K562 (cell line): ENCODE measurements at regions not wholly inside any gene's neighbourhood (a gene's known extent, or its start where the extent isn't known, plus 50 kb on each side); places are given as distances from the start of the nearest gene placed in this dataset.
A peak's percentile ranks its signal among the peaks of the same experiment; 100 is the strongest.

Source experiments
- ATAC-seq: fragments of 200-7000 bp; cut with Tn5 transposase; 3 replicates; pipeline ENCODE4 v1.9.1; 2020; ENCODE audit warnings: moderate library complexity
- BruUV-seq: library from RNA; stranded (reverse); fragments of 400-500 nt; replicated peaks from 2 replicates; lab custom pipeline; 2021; lab: Mats Ljungman, UMichigan
- CTCF ChIA-PET: fragments of 300-600 bp; formaldehyde crosslinking; extraction: SDS; loops from one replicate; lab custom pipeline; 2021; ENCODE audit warnings: low intra/inter-chr PET ratio; lab: Yijun Ruan, JAX
- POLR2A ChIA-PET: fragments of 300-600, 350-650 bp; sonication (Branson Sonifier 250); formaldehyde crosslinking; extraction: SDS; loops from one replicate; lab custom pipeline; 2021; ENCODE audit warnings: antibody characterized with exemption, inconsistent platforms; lab: Yijun Ruan, JAX
- DNase-seq, 4 experiments: peaks; one replicate each; pipeline versions ENCODE4 v3.0.0 to v3.0.0-alpha.2; 2011 to 2018; ENCODE audit warnings: low spot score in 3 of 4, mixed read lengths in 3 of 4; ENCODE audit errors: extremely low read depth in 1 of 4
- FAIRE-seq: peaks from 2 replicates; lab custom pipeline; 2011; peaks lifted over from hg19 to GRCh38; lab: Jason Lieb, UNC
- H2AFZ ChIP-seq: 2 replicates; pipeline ENCODE4 v1.6.0; 2011; ENCODE audit warnings: low read depth, low read length, control low read depth, inconsistent platforms
- H3K27ac ChIP-seq: fragments of 200-600 bp; 3 replicates; pipeline ENCODE4 v1.8.0; 2011; ENCODE audit warnings: low read depth, mild to moderate bottlenecking, control low read depth, inconsistent platforms, low read length, moderate library complexity, mixed read lengths; ENCODE audit errors: extremely low read depth
- H3K27me3 ChIP-seq, 2 experiments: fragments of 300-600 bp in 1 of 2; 2 replicates in 1 of 2; 3 replicates in 1 of 2; pipeline versions ENCODE4 v1.6.0 to v1.8.0; 2011; ENCODE audit warnings: inconsistent platforms in 2 of 2, low read length in 2 of 2, mild to moderate bottlenecking in 1 of 2, mixed read lengths in 1 of 2, moderate library complexity in 1 of 2; ENCODE audit not compliant: control insufficient read depth in 2 of 2, insufficient read depth in 2 of 2
- H3K36me3 ChIP-seq: fragments of 300-600 bp; 3 replicates; pipeline ENCODE4 v1.8.0; 2011; ENCODE audit warnings: mild to moderate bottlenecking, low read length, inconsistent platforms; ENCODE audit not compliant: control insufficient read depth, insufficient read depth
- H3K4me1 ChIP-seq, 2 experiments: fragments of 200-600 bp in 1 of 2; replicated peaks in 1 of 2; 2 replicates in 1 of 2; 3 replicates in 1 of 2; pipeline versions ENCODE4 v1.5.1 to v1.8.0; 2011; ENCODE audit warnings: inconsistent platforms in 2 of 2, low read length in 2 of 2, mild to moderate bottlenecking in 1 of 2, mixed read lengths in 1 of 2, moderate library complexity in 1 of 2; ENCODE audit not compliant: control insufficient read depth in 2 of 2, insufficient read depth in 2 of 2
- H3K4me2 ChIP-seq: 2 replicates; pipeline ENCODE4 v1.6.1; 2011; ENCODE audit warnings: low read length, control low read depth, inconsistent platforms, mixed read lengths; ENCODE audit not compliant: insufficient read depth
- H3K4me3 ChIP-seq: fragments of 200-600 bp; sonication (generic), shearing (Covaris generic); 2 replicates; pipeline ENCODE4 v1.5.1; 2016; ENCODE audit warnings: control low read depth, inconsistent platforms
- H3K79me2 ChIP-seq: fragments of 200-600 bp; 3 replicates; pipeline ENCODE4 v1.8.0; 2011; ENCODE audit warnings: low read length, inconsistent platforms; ENCODE audit not compliant: control insufficient read depth, insufficient read depth
- H3K9ac ChIP-seq, 2 experiments: 2 replicates each; pipeline versions ENCODE4 v1.6.0 to v1.6.1; 2011; ENCODE audit warnings: low read depth in 2 of 2, low read length in 2 of 2, control low read depth in 1 of 2, inconsistent platforms in 1 of 2, mild to moderate bottlenecking in 1 of 2, mixed read lengths in 1 of 2; ENCODE audit not compliant: insufficient read depth in 1 of 2
- H3K9me1 ChIP-seq: one replicate; pipeline ENCODE4 v1.6.0; 2011; ENCODE audit warnings: inconsistent platforms, mild to moderate bottlenecking, low read length, moderate library complexity; ENCODE audit not compliant: control insufficient read depth, insufficient read depth
- H3K9me3 ChIP-seq: replicated peaks from 2 replicates; pipeline ENCODE4 v1.5.1; 2011; ENCODE audit warnings: low read depth, low read length, inconsistent platforms; ENCODE audit not compliant: control insufficient read depth, insufficient read depth
- H4K20me1 ChIP-seq: replicated peaks from 2 replicates; pipeline ENCODE4 v1.6.1; 2011; ENCODE audit warnings: low read length, inconsistent platforms, mixed read lengths; ENCODE audit not compliant: control insufficient read depth, insufficient read depth
- BMI1 ChIP-seq: fragments of 150-350 bp; IDR thresholded peaks from 2 replicates; pipeline ENCODE4 v1.6.1; 2014; ENCODE audit warnings: low read length
- RBM39 ChIP-seq: fragments of 200-400 bp; formaldehyde crosslinking; optimal IDR thresholded peaks from 2 replicates; pipeline ENCODE3; 2018; ENCODE audit warnings: low read depth, low read length
- ZNF124 ChIP-seq: sonication (generic); formaldehyde crosslinking; IDR thresholded peaks from 2 replicates; pipeline ENCODE4 v1.8.1; 2022; ENCODE audit warnings: missing genetic modification reagents
- ZNF551 ChIP-seq: fragments of 250-450 bp; sonication (Bioruptor Pico); IDR thresholded peaks from 2 replicates; pipeline ENCODE4 v1.5.0; 2021; ENCODE audit warnings: mild to moderate bottlenecking, moderate library complexity
- WGBS: fragments of 100-300 bp; shearing (Covaris generic); methylation state at CpG from one replicate; pipeline ENCODE4 v1.1.6; 2016; ENCODE audit warnings: low coverage, mixed read lengths; ENCODE audit not compliant: insufficient coverage; ENCODE audit errors: missing lambda C conversion rate; 5-methylcytosine and 5-hydroxymethylcytosine counted together
- in situ Hi-C: fragments of 300-500 bp; cut with MboI; formaldehyde crosslinking; loops from 4 replicates; pipeline ENCODE4 v1.15.0; 2018; ENCODE audit warnings: inconsistent platforms, mixed read lengths
- intact Hi-C: fragments of 100-400 bp; cut with micrococcal nuclease; formaldehyde crosslinking; loops from 2 replicates; pipeline ENCODE4 v1.14.2; 2022
- TF ChIP-seq, protein P1 (sequence below): fragments of 450-650 bp; IDR thresholded peaks from 2 replicates; pipeline ENCODE4 v1.6.1; 2018; ENCODE audit not compliant: partially characterized antibody
- TF ChIP-seq, protein P2 (sequence below): sonication (generic); formaldehyde crosslinking; IDR thresholded peaks from 2 replicates; pipeline ENCODE4 v1.8.0; 2023; ENCODE audit warnings: mild to moderate bottlenecking, missing genetic modification reagents
- TF ChIP-seq, protein P3 (sequence below): sonication (generic); formaldehyde crosslinking; IDR thresholded peaks from 2 replicates; pipeline ENCODE4 v1.8.1; 2023; ENCODE audit warnings: mild to moderate bottlenecking, missing genetic modification reagents

DNA sequence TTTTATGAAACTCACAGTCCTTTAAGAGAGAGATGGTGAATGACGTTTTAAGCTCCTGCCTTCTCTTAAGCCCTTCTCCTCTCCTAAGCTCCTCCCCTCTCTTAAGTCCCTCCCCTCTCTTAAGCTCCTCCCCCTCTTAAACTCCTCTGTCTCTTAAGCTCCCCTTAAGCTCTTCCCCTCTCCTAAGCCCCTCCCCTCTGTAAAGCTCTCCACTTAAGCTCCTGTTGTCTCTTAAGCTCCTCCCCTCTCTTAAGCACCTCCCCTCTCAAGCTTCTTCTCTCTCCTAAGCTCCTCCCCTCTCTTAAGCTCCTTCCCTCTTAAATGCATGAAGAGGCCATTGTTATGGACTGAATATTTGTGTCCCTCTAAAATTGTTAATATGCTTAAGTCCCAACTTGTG is 1180.6 kb upstream of the AUTS2 start:
- Histone ChIP-seq H3K9ac (no peak overlapping the region), H3K4me2 (no peak overlapping the region), H3K9me3 (no peaks in the 10 kb centered on the region), H3K36me3 (no peaks in the 10 kb centered on the region), H3K79me2 (no peaks in the 10 kb centered on the region), H2AFZ (no peak overlapping the region), H3K27me3 (no peaks in the 10 kb centered on the region), H3K9me1 (no peaks in the 10 kb centered on the region), H4K20me1 (no peaks in the 10 kb centered on the region), H3K27ac (no peak overlapping the region), H3K4me1 (no peaks in the 10 kb centered on the region), H3K4me3 (no peak overlapping the region)
- ChIA-PET POLR2A (no interaction called here), CTCF (no interaction called here)
- FAIRE-seq: peak; percentile 52
- TF ChIP-seq RBM39 (no peak), ZNF551 (CRISPR knock-in tag) (no peak), BMI1 (no peak), ZNF124 (CRISPR knock-in tag) (no peak)
- TF ChIP-seq, protein P1, sequence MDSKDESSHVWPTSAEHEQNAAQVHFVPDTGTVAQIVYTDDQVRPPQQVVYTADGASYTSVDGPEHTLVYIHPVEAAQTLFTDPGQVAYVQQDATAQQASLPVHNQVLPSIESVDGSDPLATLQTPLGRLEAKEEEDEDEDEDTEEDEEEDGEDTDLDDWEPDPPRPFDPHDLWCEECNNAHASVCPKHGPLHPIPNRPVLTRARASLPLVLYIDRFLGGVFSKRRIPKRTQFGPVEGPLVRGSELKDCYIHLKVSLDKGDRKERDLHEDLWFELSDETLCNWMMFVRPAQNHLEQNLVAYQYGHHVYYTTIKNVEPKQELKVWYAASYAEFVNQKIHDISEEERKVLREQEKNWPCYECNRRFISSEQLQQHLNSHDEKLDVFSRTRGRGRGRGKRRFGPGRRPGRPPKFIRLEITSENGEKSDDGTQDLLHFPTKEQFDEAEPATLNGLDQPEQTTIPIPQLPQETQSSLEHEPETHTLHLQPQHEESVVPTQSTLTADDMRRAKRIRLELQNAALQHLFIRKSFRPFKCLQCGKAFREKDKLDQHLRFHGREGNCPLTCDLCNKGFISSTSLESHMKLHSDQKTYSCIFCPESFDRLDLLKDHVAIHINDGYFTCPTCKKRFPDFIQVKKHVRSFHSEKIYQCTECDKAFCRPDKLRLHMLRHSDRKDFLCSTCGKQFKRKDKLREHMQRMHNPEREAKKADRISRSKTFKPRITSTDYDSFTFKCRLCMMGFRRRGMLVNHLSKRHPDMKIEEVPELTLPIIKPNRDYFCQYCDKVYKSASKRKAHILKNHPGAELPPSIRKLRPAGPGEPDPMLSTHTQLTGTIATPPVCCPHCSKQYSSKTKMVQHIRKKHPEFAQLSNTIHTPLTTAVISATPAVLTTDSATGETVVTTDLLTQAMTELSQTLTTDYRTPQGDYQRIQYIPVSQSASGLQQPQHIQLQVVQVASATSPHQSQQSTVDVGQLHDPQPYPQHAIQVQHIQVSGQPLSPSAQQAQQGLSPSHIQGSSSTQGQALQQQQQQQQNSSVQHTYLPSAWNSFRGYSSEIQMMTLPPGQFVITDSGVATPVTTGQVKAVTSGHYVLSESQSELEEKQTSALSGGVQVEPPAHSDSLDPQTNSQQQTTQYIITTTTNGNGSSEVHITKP: no peak
- TF ChIP-seq, protein P2, sequence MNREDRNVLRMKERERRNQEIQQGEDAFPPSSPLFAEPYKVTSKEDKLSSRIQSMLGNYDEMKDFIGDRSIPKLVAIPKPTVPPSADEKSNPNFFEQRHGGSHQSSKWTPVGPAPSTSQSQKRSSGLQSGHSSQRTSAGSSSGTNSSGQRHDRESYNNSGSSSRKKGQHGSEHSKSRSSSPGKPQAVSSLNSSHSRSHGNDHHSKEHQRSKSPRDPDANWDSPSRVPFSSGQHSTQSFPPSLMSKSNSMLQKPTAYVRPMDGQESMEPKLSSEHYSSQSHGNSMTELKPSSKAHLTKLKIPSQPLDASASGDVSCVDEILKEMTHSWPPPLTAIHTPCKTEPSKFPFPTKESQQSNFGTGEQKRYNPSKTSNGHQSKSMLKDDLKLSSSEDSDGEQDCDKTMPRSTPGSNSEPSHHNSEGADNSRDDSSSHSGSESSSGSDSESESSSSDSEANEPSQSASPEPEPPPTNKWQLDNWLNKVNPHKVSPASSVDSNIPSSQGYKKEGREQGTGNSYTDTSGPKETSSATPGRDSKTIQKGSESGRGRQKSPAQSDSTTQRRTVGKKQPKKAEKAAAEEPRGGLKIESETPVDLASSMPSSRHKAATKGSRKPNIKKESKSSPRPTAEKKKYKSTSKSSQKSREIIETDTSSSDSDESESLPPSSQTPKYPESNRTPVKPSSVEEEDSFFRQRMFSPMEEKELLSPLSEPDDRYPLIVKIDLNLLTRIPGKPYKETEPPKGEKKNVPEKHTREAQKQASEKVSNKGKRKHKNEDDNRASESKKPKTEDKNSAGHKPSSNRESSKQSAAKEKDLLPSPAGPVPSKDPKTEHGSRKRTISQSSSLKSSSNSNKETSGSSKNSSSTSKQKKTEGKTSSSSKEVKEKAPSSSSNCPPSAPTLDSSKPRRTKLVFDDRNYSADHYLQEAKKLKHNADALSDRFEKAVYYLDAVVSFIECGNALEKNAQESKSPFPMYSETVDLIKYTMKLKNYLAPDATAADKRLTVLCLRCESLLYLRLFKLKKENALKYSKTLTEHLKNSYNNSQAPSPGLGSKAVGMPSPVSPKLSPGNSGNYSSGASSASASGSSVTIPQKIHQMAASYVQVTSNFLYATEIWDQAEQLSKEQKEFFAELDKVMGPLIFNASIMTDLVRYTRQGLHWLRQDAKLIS (CRISPR knock-in tag): no peak
- TF ChIP-seq, protein P3, sequence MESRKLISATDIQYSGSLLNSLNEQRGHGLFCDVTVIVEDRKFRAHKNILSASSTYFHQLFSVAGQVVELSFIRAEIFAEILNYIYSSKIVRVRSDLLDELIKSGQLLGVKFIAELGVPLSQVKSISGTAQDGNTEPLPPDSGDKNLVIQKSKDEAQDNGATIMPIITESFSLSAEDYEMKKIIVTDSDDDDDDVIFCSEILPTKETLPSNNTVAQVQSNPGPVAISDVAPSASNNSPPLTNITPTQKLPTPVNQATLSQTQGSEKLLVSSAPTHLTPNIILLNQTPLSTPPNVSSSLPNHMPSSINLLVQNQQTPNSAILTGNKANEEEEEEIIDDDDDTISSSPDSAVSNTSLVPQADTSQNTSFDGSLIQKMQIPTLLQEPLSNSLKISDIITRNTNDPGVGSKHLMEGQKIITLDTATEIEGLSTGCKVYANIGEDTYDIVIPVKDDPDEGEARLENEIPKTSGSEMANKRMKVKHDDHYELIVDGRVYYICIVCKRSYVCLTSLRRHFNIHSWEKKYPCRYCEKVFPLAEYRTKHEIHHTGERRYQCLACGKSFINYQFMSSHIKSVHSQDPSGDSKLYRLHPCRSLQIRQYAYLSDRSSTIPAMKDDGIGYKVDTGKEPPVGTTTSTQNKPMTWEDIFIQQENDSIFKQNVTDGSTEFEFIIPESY: no peak
- BruUV-seq: no TSS peak
- 0% methylated on average over 1 of the region's 1 CpG for WGBS
- intact Hi-C loops (no loop called here), in situ Hi-C loops (no loop called here)
- DNase-seq: peak; percentile 32 to 62 (median 50)
- peak; percentile 96 for ATAC-seq
